ENCODE measurements at regions not wholly inside any gene's neighbourhood (a gene's known extent, or its start where the extent isn't known, plus 50 kb on each side); places are given as distances from the start of the nearest gene placed in this dataset.

GRCh38 chr12:75814851-75815754, 216.5 kb downstream of the PHLDA1 start:
- TF ChIP-seq NFRKB (IDR thresholded peaks at IDR 0.05) (no peak), SP1 (IDR thresholded peaks at IDR 0.05) (no peak), HDGF (IDR thresholded peaks at IDR 0.05; ENCODE audit: borderline replicate concordance) (no peak), BHLHE40 (IDR thresholded peaks at IDR 0.05; ENCODE audit: borderline replicate concordance) (no peak), FOXM1 (IDR thresholded peaks at IDR 0.05; ENCODE audit: borderline replicate concordance) (no peak), FOXK2 (IDR thresholded peaks at IDR 0.05) (no peak), TARDBP (IDR thresholded peaks at IDR 0.05) (no peak), ZNF384 (IDR thresholded peaks at IDR 0.05) (no peak)
